Panc1 (cell line): ENCODE measurements at regions not wholly inside any gene's neighbourhood (a gene's known extent, or its start where the extent isn't known, plus 50 kb on each side); places are given as distances from the start of the nearest gene placed in this dataset.

Experiments used
- ATAC-seq: fragments of 200-7000 bp; cut with Tn5 transposase; 2 replicates; pipeline ENCODE4 v1.9.1; 2020; ENCODE audit warnings: mild to moderate bottlenecking, moderate library complexity
- BruUV-seq: library from RNA; stranded (reverse); fragments of 400-500 nt; replicated peaks from 2 replicates; lab custom pipeline; 2021; lab: Mats Ljungman, UMichigan
- CTCF ChIA-PET: fragments of 300-600 bp; sonication (Branson Sonifier 250); formaldehyde crosslinking; loops from one replicate; lab custom pipeline; 2022; ENCODE audit warnings: antibody characterized with exemption; lab: Charles Lee
- POLR2A ChIA-PET: fragments of 300-600 bp; sonication (Branson Sonifier 250); formaldehyde crosslinking; loops from one replicate; lab custom pipeline; 2022; ENCODE audit warnings: antibody characterized with exemption; lab: Charles Lee
- DNase-seq: peaks from one replicate; pipeline ENCODE4 v3.0.0-alpha.2; 2010; ENCODE audit warnings: low read depth, low spot score
- H3K27ac ChIP-seq: 2 replicates; pipeline ENCODE4 v1.5.1; 2011; ENCODE audit warnings: mild to moderate bottlenecking, low read length, inconsistent platforms
- H3K27me3 ChIP-seq: fragments of 200-500 bp; sonication (Bioruptor generic); 2 replicates; pipeline ENCODE4 v1.6.0; 2014; ENCODE audit warnings: low read length, inconsistent platforms; ENCODE audit not compliant: control insufficient read depth, insufficient read depth
- H3K36me3 ChIP-seq: fragments of 200-500 bp; sonication (Bioruptor generic); 2 replicates; pipeline ENCODE4 v1.5.1; 2014; ENCODE audit warnings: inconsistent platforms, mild to moderate bottlenecking, low read length, moderate library complexity; ENCODE audit not compliant: control insufficient read depth, insufficient read depth
- H3K4me1 ChIP-seq: 2 replicates; pipeline ENCODE4 v1.5.1; 2011; ENCODE audit warnings: inconsistent platforms, mild to moderate bottlenecking, low read length, moderate library complexity; ENCODE audit not compliant: control insufficient read depth, insufficient read depth
- H3K4me3 ChIP-seq, 2 experiments: 2 replicates each; pipeline ENCODE4 v1.5.1; 2011 to 2012; ENCODE audit warnings: low read depth in 2 of 2, low read length in 2 of 2, mild to moderate bottlenecking in 2 of 2, inconsistent platforms in 1 of 2, moderate library complexity in 1 of 2
- H3K9me3 ChIP-seq: fragments of 200-500 bp; sonication (Bioruptor generic); 2 replicates; pipeline ENCODE4 v1.5.1; 2014; ENCODE audit warnings: low read depth, mild to moderate bottlenecking, inconsistent platforms, low read length, moderate library complexity; ENCODE audit not compliant: control insufficient read depth, insufficient read depth
- POLR2AphosphoS5 ChIP-seq: IDR thresholded peaks from 2 replicates; pipeline ENCODE4 v1.6.1; 2012; ENCODE audit warnings: mild to moderate bottlenecking, low read depth, low read length, moderate library complexity
- SIN3A ChIP-seq: IDR thresholded peaks from 2 replicates; pipeline ENCODE4 v1.6.1; 2012; ENCODE audit warnings: low read depth, mild to moderate bottlenecking, low read length, moderate library complexity, borderline replicate concordance; ENCODE audit not compliant: insufficient read depth
- TCF7L2 ChIP-seq: IDR thresholded peaks from 2 replicates; pipeline ENCODE4 v1.6.1; 2011; ENCODE audit warnings: mild to moderate bottlenecking, low read depth, low read length, inconsistent platforms
- in situ Hi-C: cut with HindIII; loops from 2 replicates; pipeline ENCODE4 v1.10.0; 2016; ENCODE audit warnings: low sequenced_read_pairs, low pct_unique_long_range_greater_than_20kb
- intact Hi-C: fragments of 100-400 bp; cut with micrococcal nuclease; formaldehyde crosslinking; loops from one replicate; pipeline ENCODE4 v1.10.0; 2022; ENCODE audit not compliant: unreplicated experiment
- TF ChIP-seq, protein P1 (sequence below): fragments of 450-650 bp; IDR thresholded peaks from 2 replicates; pipeline ENCODE4 v1.5.1; 2017; ENCODE audit warnings: mild to moderate bottlenecking
- TF ChIP-seq, protein P2 (sequence below), 2 experiments: IDR thresholded peaks; 2 replicates each; pipeline ENCODE4 v1.6.1; 2011 to 2012; ENCODE audit warnings: low read depth in 2 of 2, control low read depth in 1 of 2, low read length in 1 of 2, mild to moderate bottlenecking in 1 of 2, moderate library complexity in 1 of 2; ENCODE audit not compliant: insufficient read depth in 1 of 2

DNA sequence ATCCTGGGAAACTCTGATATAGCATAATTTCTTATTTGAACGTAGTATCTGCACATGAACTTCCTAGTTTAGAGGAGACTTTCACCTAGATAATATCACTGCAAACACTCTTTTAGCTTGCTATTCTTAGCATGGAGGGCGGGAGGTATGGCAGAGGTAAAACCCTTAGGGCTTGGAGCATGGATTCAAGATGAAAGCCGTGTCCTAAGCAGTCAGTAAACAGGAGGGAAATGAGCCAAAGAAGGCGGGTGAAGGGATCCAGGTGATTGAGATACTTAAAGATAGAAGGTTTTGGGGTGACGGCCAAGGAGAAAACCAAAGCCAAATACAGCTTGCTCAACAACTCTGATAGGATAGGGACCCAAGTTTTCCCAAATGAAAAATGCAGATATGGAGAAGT is 107.1 kb upstream of the BCAT1 start:
- no peak for ATAC-seq
- no TSS peak for BruUV-seq
- CTCF ChIA-PET: no interaction called here
- no peaks in the 10 kb centered on the region for H3K36me3 ChIP-seq
- peaks cover 4% of the 10 kb centered on the region; the same call in 1 of the 2 replicates for H3K4me1 ChIP-seq
- no peak overlapping the region for H3K4me3 ChIP-seq
- in situ Hi-C loops: no loop called here
- POLR2A ChIA-PET: no interaction called here
- H3K9me3 ChIP-seq: no peaks in the 10 kb centered on the region
- H3K27me3 ChIP-seq: 0 out of 2 replicates have a peak, but pooled peaks cover 2% of the 10 kb centered on the region
- TF ChIP-seq TCF7L2 (no peak), SIN3A (no peak), POLR2AphosphoS5 (no peak)
- TF ChIP-seq, protein P1, sequence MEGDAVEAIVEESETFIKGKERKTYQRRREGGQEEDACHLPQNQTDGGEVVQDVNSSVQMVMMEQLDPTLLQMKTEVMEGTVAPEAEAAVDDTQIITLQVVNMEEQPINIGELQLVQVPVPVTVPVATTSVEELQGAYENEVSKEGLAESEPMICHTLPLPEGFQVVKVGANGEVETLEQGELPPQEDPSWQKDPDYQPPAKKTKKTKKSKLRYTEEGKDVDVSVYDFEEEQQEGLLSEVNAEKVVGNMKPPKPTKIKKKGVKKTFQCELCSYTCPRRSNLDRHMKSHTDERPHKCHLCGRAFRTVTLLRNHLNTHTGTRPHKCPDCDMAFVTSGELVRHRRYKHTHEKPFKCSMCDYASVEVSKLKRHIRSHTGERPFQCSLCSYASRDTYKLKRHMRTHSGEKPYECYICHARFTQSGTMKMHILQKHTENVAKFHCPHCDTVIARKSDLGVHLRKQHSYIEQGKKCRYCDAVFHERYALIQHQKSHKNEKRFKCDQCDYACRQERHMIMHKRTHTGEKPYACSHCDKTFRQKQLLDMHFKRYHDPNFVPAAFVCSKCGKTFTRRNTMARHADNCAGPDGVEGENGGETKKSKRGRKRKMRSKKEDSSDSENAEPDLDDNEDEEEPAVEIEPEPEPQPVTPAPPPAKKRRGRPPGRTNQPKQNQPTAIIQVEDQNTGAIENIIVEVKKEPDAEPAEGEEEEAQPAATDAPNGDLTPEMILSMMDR: no peak
- TF ChIP-seq, protein P2, sequence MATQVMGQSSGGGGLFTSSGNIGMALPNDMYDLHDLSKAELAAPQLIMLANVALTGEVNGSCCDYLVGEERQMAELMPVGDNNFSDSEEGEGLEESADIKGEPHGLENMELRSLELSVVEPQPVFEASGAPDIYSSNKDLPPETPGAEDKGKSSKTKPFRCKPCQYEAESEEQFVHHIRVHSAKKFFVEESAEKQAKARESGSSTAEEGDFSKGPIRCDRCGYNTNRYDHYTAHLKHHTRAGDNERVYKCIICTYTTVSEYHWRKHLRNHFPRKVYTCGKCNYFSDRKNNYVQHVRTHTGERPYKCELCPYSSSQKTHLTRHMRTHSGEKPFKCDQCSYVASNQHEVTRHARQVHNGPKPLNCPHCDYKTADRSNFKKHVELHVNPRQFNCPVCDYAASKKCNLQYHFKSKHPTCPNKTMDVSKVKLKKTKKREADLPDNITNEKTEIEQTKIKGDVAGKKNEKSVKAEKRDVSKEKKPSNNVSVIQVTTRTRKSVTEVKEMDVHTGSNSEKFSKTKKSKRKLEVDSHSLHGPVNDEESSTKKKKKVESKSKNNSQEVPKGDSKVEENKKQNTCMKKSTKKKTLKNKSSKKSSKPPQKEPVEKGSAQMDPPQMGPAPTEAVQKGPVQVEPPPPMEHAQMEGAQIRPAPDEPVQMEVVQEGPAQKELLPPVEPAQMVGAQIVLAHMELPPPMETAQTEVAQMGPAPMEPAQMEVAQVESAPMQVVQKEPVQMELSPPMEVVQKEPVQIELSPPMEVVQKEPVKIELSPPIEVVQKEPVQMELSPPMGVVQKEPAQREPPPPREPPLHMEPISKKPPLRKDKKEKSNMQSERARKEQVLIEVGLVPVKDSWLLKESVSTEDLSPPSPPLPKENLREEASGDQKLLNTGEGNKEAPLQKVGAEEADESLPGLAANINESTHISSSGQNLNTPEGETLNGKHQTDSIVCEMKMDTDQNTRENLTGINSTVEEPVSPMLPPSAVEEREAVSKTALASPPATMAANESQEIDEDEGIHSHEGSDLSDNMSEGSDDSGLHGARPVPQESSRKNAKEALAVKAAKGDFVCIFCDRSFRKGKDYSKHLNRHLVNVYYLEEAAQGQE (IDR thresholded peaks at IDR 0.05; ENCODE audit: insufficient read depth in 1 of 2, low read depth in 2 of 2, low read length in 1 of 2): no peak
- no peak for DNase-seq
- intact Hi-C loops: no loop called here
- H3K27ac ChIP-seq: no peak overlapping the region

DNA sequence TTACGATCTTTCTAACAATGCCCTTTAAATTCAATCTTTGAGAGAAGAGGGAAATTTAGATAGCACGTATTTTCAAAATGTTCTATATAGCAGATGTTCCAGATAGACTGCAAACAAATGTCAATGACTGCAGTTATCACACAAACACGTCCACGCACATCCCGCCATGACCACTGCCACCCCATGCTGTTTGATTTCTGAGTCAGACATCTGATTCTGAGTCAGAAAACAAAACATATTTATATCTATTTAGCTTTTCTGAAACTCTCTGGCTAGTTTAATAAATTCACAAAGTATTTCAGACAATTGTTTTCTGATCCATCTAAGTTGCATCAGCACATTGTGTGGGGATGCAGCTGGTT is 105.9 kb upstream of the BCAT1 start:
- Histone ChIP-seq H3K9me3 (no peaks in the 10 kb centered on the region), H3K27me3 (0 out of 2 replicates have a peak, but pooled peaks cover 2% of the 10 kb centered on the region), H3K36me3 (no peaks in the 10 kb centered on the region), H3K4me1 (peaks cover 4% of the 10 kb centered on the region; the same call in 1 of the 2 replicates), H3K27ac (no peak overlapping the region), H3K4me3 (no peak overlapping the region)
- ATAC-seq: no peak
- BruUV-seq: no TSS peak
- DNase-seq: no peak
- in situ Hi-C loops (no loop called here), intact Hi-C loops (no loop called here)
- TF ChIP-seq SIN3A: no peak
- TF ChIP-seq TCF7L2: no peak
- TF ChIP-seq POLR2AphosphoS5: no peak
- TF ChIP-seq, protein P2 (IDR thresholded peaks at IDR 0.05; ENCODE audit: insufficient read depth in 1 of 2, low read depth in 2 of 2, low read length in 1 of 2): no peak
- TF ChIP-seq, protein P1: no peak
- POLR2A ChIA-PET: no interaction called here
- CTCF ChIA-PET: no interaction called here
